GM12873 (cell line): ENCODE measurements at regions not wholly inside any gene's neighbourhood (a gene's known extent, or its start where the extent isn't known, plus 50 kb on each side); places are given as distances from the start of the nearest gene placed in this dataset.

Experiments used
- CTCF ChIP-seq: IDR thresholded peaks from 2 replicates; pipeline ENCODE4 v1.5.1; 2012; ENCODE audit warnings: low read depth, mild to moderate bottlenecking, moderate library complexity, low read length, control low read depth; ENCODE audit not compliant: insufficient read depth; ENCODE audit errors: missing control alignments

GRCh38 chr16:85562093-85562786 lies 50.9 kb upstream of the GSE1 start:
- no peak for TF ChIP-seq CTCF

GRCh38 chr16:85563034-85563433 lies 50.1 kb upstream of the GSE1 start:
- TF ChIP-seq CTCF = no peak
